ENCODE measurements at regions not wholly inside any gene's neighbourhood (a gene's known extent, or its start where the extent isn't known, plus 50 kb on each side); places are given as distances from the start of the nearest gene placed in this dataset.

DNA sequence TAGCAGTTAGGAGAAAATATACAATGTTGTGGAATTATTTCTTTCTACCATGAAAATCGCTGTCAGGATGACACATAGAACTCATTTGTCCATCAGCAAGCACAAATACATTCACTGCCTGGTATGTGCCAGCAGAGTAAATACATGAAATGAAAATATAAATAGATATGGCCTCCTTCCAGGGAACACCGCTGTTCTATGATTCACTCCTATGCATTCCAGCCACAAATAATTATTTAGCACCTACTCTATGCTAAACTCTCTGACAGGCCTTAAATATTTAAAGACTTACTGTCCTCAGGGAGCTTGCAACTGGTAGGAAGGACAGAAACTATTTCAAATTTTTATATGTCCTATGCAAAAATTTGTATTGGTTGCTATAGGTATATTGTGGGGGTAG lies 975.0 kb upstream of the NCAM2 start:
- TF ChIP-seq EZH2phosphoT487 (IDR thresholded peaks at IDR 0.05; ENCODE audit: insufficient read depth, low read depth) (no peak), EZH2 (IDR thresholded peaks at IDR 0.05; ENCODE audit: insufficient read depth, poor library complexity, severe bottlenecking) (no peak)
